Lower lobe of right lung (tissue), 2 donors: ENCODE measurements at regions not wholly inside any gene's neighbourhood (a gene's known extent, or its start where the extent isn't known, plus 50 kb on each side); places are given as distances from the start of the nearest gene placed in this dataset.

ENCODE experiments used
- ATAC-seq, 2 donors: fragments of 200-7000 bp; cut with Tn5 transposase; one replicate each; pipeline ENCODE4 v1.9.1; 2020 to 2022; ENCODE audit warnings: mild to moderate bottlenecking in 2 of 2, moderate library complexity in 2 of 2
- DNase-seq: peaks from one replicate; pipeline ENCODE4 v3.0.0-alpha.2; 2020
- H3K27ac ChIP-seq: fragments of 200-600 bp; one replicate; pipeline ENCODE4 v1.8.0; 2022
- H3K27me3 ChIP-seq: fragments of 200-600 bp; one replicate; pipeline ENCODE4 v1.8.0; 2022; ENCODE audit warnings: low read depth
- H3K36me3 ChIP-seq: fragments of 200-600 bp; one replicate; pipeline ENCODE4 v1.8.0; 2022; ENCODE audit warnings: mild to moderate bottlenecking
- H3K4me1 ChIP-seq: fragments of 200-600 bp; one replicate; pipeline ENCODE4 v1.8.0; 2022
- H3K4me3 ChIP-seq: fragments of 200-600 bp; one replicate; pipeline ENCODE4 v1.8.0; 2022; ENCODE audit warnings: mild to moderate bottlenecking
- H3K9me3 ChIP-seq: fragments of 200-600 bp; one replicate; pipeline ENCODE4 v1.8.0; 2022
- CTCF ChIP-seq: fragments of 200-600 bp; IDR thresholded peaks from one replicate; pipeline ENCODE4 v1.8.0; 2022; ENCODE audit warnings: antibody characterized with exemption, mild to moderate bottlenecking
- intact Hi-C: fragments of 100-400 bp; cut with DNase I; formaldehyde crosslinking; loops from one replicate; pipeline ENCODE4 v1.11.0; 2022
- donor health status: DM: no; HTN: yes; CAD: no; lungs with severe emphysema.

DNA sequence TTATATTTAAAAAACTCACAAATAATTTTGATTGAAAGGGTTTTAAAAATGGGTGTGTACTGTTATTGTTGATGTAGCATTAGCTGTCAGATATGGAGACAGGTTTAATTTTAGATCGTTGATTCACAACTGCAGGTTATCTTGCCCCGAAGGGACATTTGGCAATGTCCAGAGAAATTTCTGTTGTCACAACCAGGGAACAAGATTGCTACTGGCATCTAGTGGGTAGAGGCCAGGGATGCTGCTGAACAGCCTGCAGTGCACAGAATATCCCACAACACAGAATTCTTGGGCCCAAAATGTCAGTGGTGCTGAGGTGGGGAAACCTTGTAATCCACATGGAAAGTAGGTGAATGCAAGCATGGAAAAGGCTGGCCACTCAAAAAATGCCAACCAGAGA lies 114.9 kb downstream of the MAGEB17 start:
- H3K27me3 ChIP-seq: no peaks in the 10 kb centered on the region
- ATAC-seq: no peak
- H3K4me1 ChIP-seq: no peaks in the 10 kb centered on the region
- no peaks in the 10 kb centered on the region for H3K36me3 ChIP-seq
- intact Hi-C loops: no loop called here
- no peak for TF ChIP-seq CTCF
- no peak overlapping the region for H3K4me3 ChIP-seq
- no peaks in the 10 kb centered on the region for H3K9me3 ChIP-seq
- no peak overlapping the region for H3K27ac ChIP-seq
- DNase-seq: no peak

GRCh38 chrX:16284842-16285241 lies 117.6 kb downstream of the MAGEB17 start:
- intact Hi-C loops: no loop called here
- ATAC-seq: no peak
- H3K9me3 ChIP-seq: no peaks in the 10 kb centered on the region
- no peak for DNase-seq
- H3K27ac ChIP-seq: no peak overlapping the region
- no peaks in the 10 kb centered on the region for H3K36me3 ChIP-seq
- H3K4me1 ChIP-seq: no peaks in the 10 kb centered on the region
- no peak for TF ChIP-seq CTCF
- H3K27me3 ChIP-seq: no peaks in the 10 kb centered on the region
- no peak overlapping the region for H3K4me3 ChIP-seq

DNA sequence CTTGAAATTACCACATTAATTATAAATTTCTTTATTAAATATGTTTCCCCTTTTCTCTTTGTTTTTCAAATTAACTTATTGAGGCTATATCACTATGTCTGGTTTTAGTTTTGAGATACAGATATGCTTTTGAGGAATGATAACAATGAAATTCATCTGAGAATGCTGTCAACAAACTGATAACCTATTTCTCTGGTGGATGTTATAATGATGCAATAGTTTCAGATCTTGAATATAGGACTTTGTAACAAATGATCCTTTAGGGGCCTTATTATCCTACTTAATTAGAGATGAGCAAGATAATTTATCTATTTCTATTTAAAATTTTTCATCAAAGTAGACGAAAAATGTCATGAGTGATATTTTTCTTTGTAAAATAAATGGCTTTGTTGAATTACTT lies 123.7 kb downstream of the MAGEB17 start:
- H3K27me3 ChIP-seq: no peaks in the 10 kb centered on the region
- H3K27ac ChIP-seq: no peak overlapping the region
- H3K4me3 ChIP-seq: no peak overlapping the region
- intact Hi-C loops: no loop called here
- ATAC-seq (no peak), DNase-seq (no peak)
- no peaks in the 10 kb centered on the region for H3K4me1 ChIP-seq
- TF ChIP-seq CTCF: no peak
- no peaks in the 10 kb centered on the region for H3K9me3 ChIP-seq
- no peaks in the 10 kb centered on the region for H3K36me3 ChIP-seq

DNA sequence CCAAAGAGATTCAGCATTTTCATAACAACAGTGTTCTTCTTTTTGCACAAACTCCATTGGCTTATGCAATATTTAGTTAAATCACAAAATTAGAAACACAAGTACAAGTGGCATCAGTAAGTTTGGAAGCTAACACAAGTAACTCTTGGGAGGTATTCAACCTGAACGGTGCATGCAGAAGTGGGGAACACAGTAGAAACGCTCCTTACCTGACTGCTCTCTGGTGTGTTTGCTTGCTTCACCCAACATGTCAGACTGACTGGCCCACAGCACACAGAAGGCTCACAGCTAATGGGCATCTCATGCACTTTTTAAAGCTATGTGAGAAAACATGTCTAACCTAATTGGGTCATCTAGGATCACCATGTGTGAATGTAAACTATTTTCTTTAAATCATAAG lies 133.6 kb downstream of the MAGEB17 start:
- H3K4me3 ChIP-seq: no peak overlapping the region
- H3K27ac ChIP-seq: no peak overlapping the region
- ATAC-seq (no peak), DNase-seq (no peak)
- intact Hi-C loops: no loop called here
- TF ChIP-seq CTCF: no peak
- H3K9me3 ChIP-seq: no peaks in the 10 kb centered on the region
- no peaks in the 10 kb centered on the region for H3K27me3 ChIP-seq
- H3K4me1 ChIP-seq: no peaks in the 10 kb centered on the region
- H3K36me3 ChIP-seq: no peaks in the 10 kb centered on the region

DNA sequence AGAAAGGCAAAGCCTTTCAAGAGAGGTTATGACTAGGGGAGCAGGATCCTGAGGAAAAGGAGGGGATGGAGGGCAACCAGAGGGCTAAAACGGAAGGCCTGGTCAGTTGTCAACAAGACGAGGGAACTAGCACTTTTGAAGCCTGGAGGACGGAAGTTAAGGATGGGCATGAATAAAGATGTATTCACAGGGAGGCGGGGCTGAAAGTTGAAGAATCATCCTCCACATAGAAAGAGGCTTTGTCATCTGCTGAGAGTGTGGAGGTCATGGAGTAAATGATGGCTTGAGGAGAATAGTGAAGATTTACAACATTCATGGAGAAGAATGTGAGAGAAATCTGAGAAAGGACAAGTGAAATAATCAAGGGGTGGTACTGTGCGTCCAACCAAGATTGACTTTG lies 137.5 kb downstream of the MAGEB17 start:
- Histone ChIP-seq H3K4me1 (no peaks in the 10 kb centered on the region), H3K27ac (no peak overlapping the region), H3K27me3 (no peaks in the 10 kb centered on the region), H3K9me3 (no peaks in the 10 kb centered on the region), H3K36me3 (no peaks in the 10 kb centered on the region), H3K4me3 (no peak overlapping the region)
- DNase-seq (no peak), ATAC-seq (no peak)
- intact Hi-C loops: no loop called here
- TF ChIP-seq CTCF: no peak

GRCh38 chrX:16305187-16305586 lies 137.9 kb downstream of the MAGEB17 start:
- no peaks in the 10 kb centered on the region for H3K27me3 ChIP-seq
- no peak overlapping the region for H3K4me3 ChIP-seq
- H3K36me3 ChIP-seq: no peaks in the 10 kb centered on the region
- no peaks in the 10 kb centered on the region for H3K4me1 ChIP-seq
- DNase-seq (no peak), ATAC-seq (no peak)
- TF ChIP-seq CTCF: no peak
- H3K27ac ChIP-seq: no peak overlapping the region
- no peaks in the 10 kb centered on the region for H3K9me3 ChIP-seq
- intact Hi-C loops: no loop called here
